ENCODE measurements at regions not wholly inside any gene's neighbourhood (a gene's known extent, or its start where the extent isn't known, plus 50 kb on each side); places are given as distances from the start of the nearest gene placed in this dataset.

- intact Hi-C loops (cut with micrococcal nuclease; ENCODE audit: unreplicated experiment): no loop called here
- Histone ChIP-seq H2AFZ (ENCODE audit: low read length) (no peak overlapping the region), H3K4me1 (ENCODE audit: insufficient read depth, low read length) (peaks cover 5% of the 10 kb centered on the region), H3K9ac (ENCODE audit: insufficient read depth, low read depth, low read length) (no peak overlapping the region), H3K4me3 (replicated peaks in 1 of 3; ENCODE audit: insufficient read depth in 1 of 3, low read depth in 2 of 3, low read length in 3 of 3) (no peak overlapping the region), H3K4me2 (ENCODE audit: low read depth, low read length) (no peak overlapping the region), H3K79me2 (ENCODE audit: insufficient read depth, low read length) (no peaks in the 10 kb centered on the region), H3K27me3 (ENCODE audit: control insufficient read depth in 1 of 2, insufficient read depth in 2 of 2, low read length in 2 of 2) (no peaks in the 10 kb centered on the region), H3K36me3 (replicated peaks in 1 of 2; ENCODE audit: control insufficient read depth in 1 of 2, insufficient read depth in 2 of 2, low read length in 2 of 2) (peaks cover 0 to 10% of the 10 kb centered on the region in 2 experiments; a peak in 1 of 5 replicates), H3K9me3 (ENCODE audit: low read length) (no peaks in the 10 kb centered on the region), H4K20me1 (ENCODE audit: insufficient read depth, low read length) (no peaks in the 10 kb centered on the region), H3K27ac (ENCODE audit: extremely low read length, insufficient read depth, low read length) (no peak overlapping the region)
- DNase-seq (ENCODE audit: low spot score) (no peak), ATAC-seq (no peak), FAIRE-seq (no peak)
- ChIA-PET CTCF (ENCODE audit: low intra/inter-chr PET ratio, low total read pairs) (no interaction called here), POLR2A (no interaction called here)
- BruUV-seq (replicated peaks): no TSS peak
- in situ Hi-C loops (cut with HindIII; ENCODE audit: extremely low pct_ligation_motif_present, low pct_unique_long_range_greater_than_20kb): no loop called here
- 100% methylated on average over 2 of the region's 2 CpGs for WGBS (ENCODE audit: low lambda C conversion rate)
- TF ChIP-seq NFE2L1 (CRISPR knock-in tag; IDR thresholded peaks at IDR 0.05; ENCODE audit: borderline replicate concordance): no peak
- TF ChIP-seq SMARCC2 (IDR thresholded peaks at IDR 0.05): no peak
- no peak for TF ChIP-seq PRDM15 (CRISPR knock-in tag; IDR thresholded peaks at IDR 0.05)
- TF ChIP-seq MEF2D (CRISPR knock-in tag; IDR thresholded peaks at IDR 0.05): no peak
- TF ChIP-seq KAT2B (IDR thresholded peaks at IDR 0.05; ENCODE audit: borderline replicate concordance, low read depth, low read length): no peak
- no peak for TF ChIP-seq ZNF260 (CRISPR knock-in tag; IDR thresholded peaks at IDR 0.05; ENCODE audit: borderline replicate concordance, low read depth)
- no peak for TF ChIP-seq ZNF605 (CRISPR knock-in tag; IDR thresholded peaks at IDR 0.05)
- TF ChIP-seq ZNF513 (CRISPR knock-in tag; conservative IDR thresholded peaks at IDR 0.05): no peak
- TF ChIP-seq ZNF749 (CRISPR knock-in tag; IDR thresholded peaks at IDR 0.05; ENCODE audit: borderline replicate concordance): no peak
- no peak for TF ChIP-seq GLI4 (CRISPR knock-in tag; IDR thresholded peaks at IDR 0.05; ENCODE audit: borderline replicate concordance)
- no peak for TF ChIP-seq GMEB2 (CRISPR knock-in tag; IDR thresholded peaks at IDR 0.05; ENCODE audit: low read depth)
- no peak for TF ChIP-seq THAP11 (CRISPR knock-in tag; IDR thresholded peaks at IDR 0.05)
- no peak for TF ChIP-seq ZNF512 (CRISPR knock-in tag; IDR thresholded peaks at IDR 0.05)
- no peak for TF ChIP-seq RXRB (CRISPR knock-in tag; IDR thresholded peaks at IDR 0.05; ENCODE audit: borderline replicate concordance)
These were observed 54.6 kb upstream of the RWDD3 start for GRCh38 chr1:95179205-95179986.

Measured in HepG2 (cell line).